Panc1 (cell line): ENCODE measurements at regions not wholly inside any gene's neighbourhood (a gene's known extent, or its start where the extent isn't known, plus 50 kb on each side); places are given as distances from the start of the nearest gene placed in this dataset.
"Not testable (repeated sequence)": the region's sequence is repeated elsewhere in the genome, so short reads cannot be mapped to it uniquely, and the experiment has no call there.

Source experiments
- POLR2AphosphoS5 ChIP-seq: IDR thresholded peaks from 2 replicates; pipeline ENCODE4 v1.6.1; 2012; ENCODE audit warnings: mild to moderate bottlenecking, low read depth, low read length, moderate library complexity
- TF ChIP-seq, protein P1 (sequence below): fragments of 450-650 bp; IDR thresholded peaks from 2 replicates; pipeline ENCODE4 v1.5.1; 2017; ENCODE audit warnings: mild to moderate bottlenecking
- TF ChIP-seq, protein P2 (sequence below), 2 experiments: IDR thresholded peaks; 2 replicates each; pipeline ENCODE4 v1.6.1; 2011 to 2012; ENCODE audit warnings: low read depth in 2 of 2, control low read depth in 1 of 2, low read length in 1 of 2, mild to moderate bottlenecking in 1 of 2, moderate library complexity in 1 of 2; ENCODE audit not compliant: insufficient read depth in 1 of 2

DNA sequence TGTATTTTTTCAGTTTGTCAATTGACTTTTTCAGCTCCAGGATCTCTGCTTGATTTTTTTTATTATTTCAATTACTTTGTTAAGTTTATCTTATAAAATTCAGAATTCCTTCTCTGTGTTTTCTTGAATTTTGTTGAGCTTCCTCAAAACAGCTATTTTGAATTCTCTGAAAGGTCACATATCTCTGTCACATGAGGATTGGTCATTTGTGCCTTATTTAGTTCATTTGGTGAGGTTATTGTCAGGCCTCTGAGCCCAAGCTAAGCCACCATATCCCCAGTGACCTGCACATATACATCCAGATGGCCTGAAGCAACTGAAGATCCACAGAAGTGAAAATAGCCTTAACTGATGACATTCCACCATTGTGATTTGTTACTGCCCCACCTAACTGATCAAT is 98.4 kb upstream of the SETMAR start:
- TF ChIP-seq, protein P1, sequence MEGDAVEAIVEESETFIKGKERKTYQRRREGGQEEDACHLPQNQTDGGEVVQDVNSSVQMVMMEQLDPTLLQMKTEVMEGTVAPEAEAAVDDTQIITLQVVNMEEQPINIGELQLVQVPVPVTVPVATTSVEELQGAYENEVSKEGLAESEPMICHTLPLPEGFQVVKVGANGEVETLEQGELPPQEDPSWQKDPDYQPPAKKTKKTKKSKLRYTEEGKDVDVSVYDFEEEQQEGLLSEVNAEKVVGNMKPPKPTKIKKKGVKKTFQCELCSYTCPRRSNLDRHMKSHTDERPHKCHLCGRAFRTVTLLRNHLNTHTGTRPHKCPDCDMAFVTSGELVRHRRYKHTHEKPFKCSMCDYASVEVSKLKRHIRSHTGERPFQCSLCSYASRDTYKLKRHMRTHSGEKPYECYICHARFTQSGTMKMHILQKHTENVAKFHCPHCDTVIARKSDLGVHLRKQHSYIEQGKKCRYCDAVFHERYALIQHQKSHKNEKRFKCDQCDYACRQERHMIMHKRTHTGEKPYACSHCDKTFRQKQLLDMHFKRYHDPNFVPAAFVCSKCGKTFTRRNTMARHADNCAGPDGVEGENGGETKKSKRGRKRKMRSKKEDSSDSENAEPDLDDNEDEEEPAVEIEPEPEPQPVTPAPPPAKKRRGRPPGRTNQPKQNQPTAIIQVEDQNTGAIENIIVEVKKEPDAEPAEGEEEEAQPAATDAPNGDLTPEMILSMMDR: not testable (repeated sequence)
- TF ChIP-seq POLR2AphosphoS5: not testable (repeated sequence)
- TF ChIP-seq, protein P2, sequence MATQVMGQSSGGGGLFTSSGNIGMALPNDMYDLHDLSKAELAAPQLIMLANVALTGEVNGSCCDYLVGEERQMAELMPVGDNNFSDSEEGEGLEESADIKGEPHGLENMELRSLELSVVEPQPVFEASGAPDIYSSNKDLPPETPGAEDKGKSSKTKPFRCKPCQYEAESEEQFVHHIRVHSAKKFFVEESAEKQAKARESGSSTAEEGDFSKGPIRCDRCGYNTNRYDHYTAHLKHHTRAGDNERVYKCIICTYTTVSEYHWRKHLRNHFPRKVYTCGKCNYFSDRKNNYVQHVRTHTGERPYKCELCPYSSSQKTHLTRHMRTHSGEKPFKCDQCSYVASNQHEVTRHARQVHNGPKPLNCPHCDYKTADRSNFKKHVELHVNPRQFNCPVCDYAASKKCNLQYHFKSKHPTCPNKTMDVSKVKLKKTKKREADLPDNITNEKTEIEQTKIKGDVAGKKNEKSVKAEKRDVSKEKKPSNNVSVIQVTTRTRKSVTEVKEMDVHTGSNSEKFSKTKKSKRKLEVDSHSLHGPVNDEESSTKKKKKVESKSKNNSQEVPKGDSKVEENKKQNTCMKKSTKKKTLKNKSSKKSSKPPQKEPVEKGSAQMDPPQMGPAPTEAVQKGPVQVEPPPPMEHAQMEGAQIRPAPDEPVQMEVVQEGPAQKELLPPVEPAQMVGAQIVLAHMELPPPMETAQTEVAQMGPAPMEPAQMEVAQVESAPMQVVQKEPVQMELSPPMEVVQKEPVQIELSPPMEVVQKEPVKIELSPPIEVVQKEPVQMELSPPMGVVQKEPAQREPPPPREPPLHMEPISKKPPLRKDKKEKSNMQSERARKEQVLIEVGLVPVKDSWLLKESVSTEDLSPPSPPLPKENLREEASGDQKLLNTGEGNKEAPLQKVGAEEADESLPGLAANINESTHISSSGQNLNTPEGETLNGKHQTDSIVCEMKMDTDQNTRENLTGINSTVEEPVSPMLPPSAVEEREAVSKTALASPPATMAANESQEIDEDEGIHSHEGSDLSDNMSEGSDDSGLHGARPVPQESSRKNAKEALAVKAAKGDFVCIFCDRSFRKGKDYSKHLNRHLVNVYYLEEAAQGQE (IDR thresholded peaks at IDR 0.05; ENCODE audit: insufficient read depth in 1 of 2, low read depth in 2 of 2, low read length in 1 of 2): not testable (repeated sequence)
